Activated T-helper 2 cell treated with anti-CD3 and anti-CD28 coated beads, Interferon-gamma antibody, Interleukin-2, Interleukin-4, amounts not matched to agents 10 μg/mL and 5 μg/mL and 100 μg/mL, durations not matched to agents 14 hours and 24 hours and 36 hours (primary cell): ENCODE measurements at regions not wholly inside any gene's neighbourhood (a gene's known extent, or its start where the extent isn't known, plus 50 kb on each side); places are given as distances from the start of the nearest gene placed in this dataset.

Experiments used
- DNase-seq: peaks from one replicate; pipeline ENCODE4 v3.0.0; 2021; ENCODE audit warnings: low spot score
- H3K27ac Mint-ChIP-seq: one replicate; pipeline ENCODE4 v1.8.0; 2021; ENCODE audit warnings: mixed read lengths
- H3K27me3 Mint-ChIP-seq: one replicate; pipeline ENCODE4 v1.8.0; 2021; ENCODE audit warnings: low read depth, mixed read lengths
- H3K36me3 Mint-ChIP-seq: one replicate; pipeline ENCODE4 v1.8.0; 2021; ENCODE audit warnings: low read depth, mixed read lengths
- H3K4me1 Mint-ChIP-seq: one replicate; pipeline ENCODE4 v1.8.0; 2021; ENCODE audit warnings: low read depth, mixed read lengths
- H3K4me3 Mint-ChIP-seq: one replicate; pipeline ENCODE4 v1.8.0; 2021; ENCODE audit warnings: low read depth, mild to moderate bottlenecking, moderate library complexity, mixed read lengths
- H3K9me3 Mint-ChIP-seq: one replicate; pipeline ENCODE4 v1.8.0; 2021; ENCODE audit warnings: mixed read lengths
- intact Hi-C: fragments of 100-400 bp; cut with micrococcal nuclease; formaldehyde crosslinking; loops from one replicate; pipeline ENCODE4 v1.15.1; 2023

GRCh38 chr18:2448565-2449151, 122.6 kb downstream of the METTL4 start:
- Mint-ChIP-seq H3K27ac (no peak overlapping the region), H3K36me3 (no peaks in the 10 kb centered on the region), H3K4me3 (no peak overlapping the region), H3K27me3 (no peaks in the 10 kb centered on the region), H3K9me3 (no peaks in the 10 kb centered on the region), H3K4me1 (no peaks in the 10 kb centered on the region)
- intact Hi-C loops = no loop called here
- DNase-seq = no peak

GRCh38 chr18:2451556-2451955, 119.7 kb downstream of the METTL4 start:
- intact Hi-C loops = no loop called here
- no peaks in the 10 kb centered on the region for H3K4me1 Mint-ChIP-seq
- H3K4me3 Mint-ChIP-seq = no peak overlapping the region
- no peak for DNase-seq
- no peaks in the 10 kb centered on the region for H3K9me3 Mint-ChIP-seq
- no peak overlapping the region for H3K27ac Mint-ChIP-seq
- H3K27me3 Mint-ChIP-seq = no peaks in the 10 kb centered on the region
- H3K36me3 Mint-ChIP-seq = no peaks in the 10 kb centered on the region

GRCh38 chr18:2459886-2460285, 111.4 kb downstream of the METTL4 start:
- no peaks in the 10 kb centered on the region for H3K4me1 Mint-ChIP-seq
- no peaks in the 10 kb centered on the region for H3K36me3 Mint-ChIP-seq
- H3K27me3 Mint-ChIP-seq = no peaks in the 10 kb centered on the region
- intact Hi-C loops = no loop called here
- H3K27ac Mint-ChIP-seq = no peak overlapping the region
- no peak for DNase-seq
- H3K4me3 Mint-ChIP-seq = no peak overlapping the region
- H3K9me3 Mint-ChIP-seq = no peaks in the 10 kb centered on the region

GRCh38 chr18:2466978-2467377, 104.3 kb downstream of the METTL4 start:
- Mint-ChIP-seq H3K4me1 (no peaks in the 10 kb centered on the region), H3K27ac (no peak overlapping the region), H3K4me3 (no peak overlapping the region), H3K27me3 (no peaks in the 10 kb centered on the region), H3K36me3 (no peaks in the 10 kb centered on the region), H3K9me3 (no peaks in the 10 kb centered on the region)
- DNase-seq = no peak
- intact Hi-C loops = no loop called here

GRCh38 chr18:2468051-2468450, 103.3 kb downstream of the METTL4 start:
- intact Hi-C loops = no loop called here
- Mint-ChIP-seq H3K27me3 (no peaks in the 10 kb centered on the region), H3K36me3 (no peaks in the 10 kb centered on the region), H3K27ac (no peak overlapping the region), H3K9me3 (no peaks in the 10 kb centered on the region), H3K4me3 (no peak overlapping the region), H3K4me1 (no peaks in the 10 kb centered on the region)
- DNase-seq = no peak

- no peak overlapping the region for H3K27ac Mint-ChIP-seq
- intact Hi-C loops = no loop called here
- no peaks in the 10 kb centered on the region for H3K9me3 Mint-ChIP-seq
- H3K27me3 Mint-ChIP-seq = peaks cover 3% of the 10 kb centered on the region
- no peak for DNase-seq
- no peak overlapping the region for H3K4me3 Mint-ChIP-seq
- H3K4me1 Mint-ChIP-seq = no peaks in the 10 kb centered on the region
- H3K36me3 Mint-ChIP-seq = no peaks in the 10 kb centered on the region
Observed at GRCh38 chr18:2471523-2471922, 99.8 kb downstream of the METTL4 start.

- intact Hi-C loops = no loop called here
- no peaks in the 10 kb centered on the region for H3K4me1 Mint-ChIP-seq
- no peak for DNase-seq
- no peaks in the 10 kb centered on the region for H3K9me3 Mint-ChIP-seq
- peaks cover 14% of the 10 kb centered on the region for H3K27me3 Mint-ChIP-seq
- H3K27ac Mint-ChIP-seq = no peak overlapping the region
- H3K4me3 Mint-ChIP-seq = no peak overlapping the region
- H3K36me3 Mint-ChIP-seq = no peaks in the 10 kb centered on the region
Observed at GRCh38 chr18:2478662-2479061, 92.6 kb downstream of the METTL4 start.

GRCh38 chr18:2480536-2480935, 90.8 kb downstream of the METTL4 start:
- no peak overlapping the region for H3K27ac Mint-ChIP-seq
- no peak for DNase-seq
- intact Hi-C loops = no loop called here
- H3K36me3 Mint-ChIP-seq = no peaks in the 10 kb centered on the region
- peaks cover 10% of the 10 kb centered on the region for H3K27me3 Mint-ChIP-seq
- H3K4me3 Mint-ChIP-seq = no peak overlapping the region
- H3K9me3 Mint-ChIP-seq = no peaks in the 10 kb centered on the region
- H3K4me1 Mint-ChIP-seq = no peaks in the 10 kb centered on the region

- Mint-ChIP-seq H3K27me3 (peaks cover 10% of the 10 kb centered on the region), H3K9me3 (no peaks in the 10 kb centered on the region), H3K27ac (no peak overlapping the region), H3K4me1 (no peaks in the 10 kb centered on the region), H3K4me3 (no peak overlapping the region), H3K36me3 (no peaks in the 10 kb centered on the region)
- intact Hi-C loops = no loop called here
- no peak for DNase-seq
Observed at GRCh38 chr18:2482706-2483475, 88.4 kb downstream of the METTL4 start.

- DNase-seq = no peak
- Mint-ChIP-seq H3K9me3 (no peaks in the 10 kb centered on the region), H3K36me3 (no peaks in the 10 kb centered on the region), H3K27ac (no peak overlapping the region), H3K27me3 (peaks cover 6% of the 10 kb centered on the region), H3K4me1 (no peaks in the 10 kb centered on the region), H3K4me3 (no peak overlapping the region)
- intact Hi-C loops = no loop called here
Observed at GRCh38 chr18:2485983-2486382, 85.3 kb downstream of the METTL4 start.

GRCh38 chr18:2486426-2486825, 84.9 kb downstream of the METTL4 start:
- Mint-ChIP-seq H3K27ac (no peak overlapping the region), H3K9me3 (no peaks in the 10 kb centered on the region), H3K36me3 (no peaks in the 10 kb centered on the region), H3K4me1 (no peaks in the 10 kb centered on the region), H3K27me3 (peaks cover 6% of the 10 kb centered on the region), H3K4me3 (no peak overlapping the region)
- intact Hi-C loops = no loop called here
- no peak for DNase-seq
